Testis (tissue), 2 donors: ENCODE measurements at regions not wholly inside any gene's neighbourhood (a gene's known extent, or its start where the extent isn't known, plus 50 kb on each side); places are given as distances from the start of the nearest gene placed in this dataset.

Experiments used
- CTCF ChIP-seq, 3 experiments: fragments of 450-650 bp in 2 of 3; fragments of 200-600 bp in 1 of 3; sonication (generic) in 1 of 3; IDR thresholded peaks; one replicate each; pipeline ENCODE4 v1.5.1; 2016 to 2019; ENCODE audit warnings: antibody characterized with exemption in 3 of 3, mild to moderate bottlenecking in 2 of 3, moderate library complexity in 1 of 3
- POLR2A ChIP-seq: fragments of 450-650 bp; IDR thresholded peaks from one replicate; pipeline ENCODE4 v1.6.1; 2017; ENCODE audit warnings: antibody characterized with exemption, mild to moderate bottlenecking, moderate library complexity

- no peak for TF ChIP-seq POLR2A
- TF ChIP-seq CTCF (IDR thresholded peaks at IDR 0.05), result no peak
These were observed 282.1 kb downstream of the ZEB1 start for GRCh38 chr10:31601136-31601535.
